Endothelial cell (in vitro differentiated cells): ENCODE measurements at regions not wholly inside any gene's neighbourhood (a gene's known extent, or its start where the extent isn't known, plus 50 kb on each side); places are given as distances from the start of the nearest gene placed in this dataset.

Source experiments
- DNase-seq: peaks from one replicate; pipeline ENCODE4 v3.0.0; 2021; ENCODE audit warnings: low spot score
- H3K27ac Mint-ChIP-seq: one replicate; pipeline ENCODE4 v1.8.0; 2021; ENCODE audit warnings: mixed read lengths, inconsistent platforms; ENCODE audit not compliant: unreplicated experiment
- H3K27me3 Mint-ChIP-seq: one replicate; pipeline ENCODE4 v1.8.0; 2021; ENCODE audit warnings: mild to moderate bottlenecking, moderate library complexity, mixed read lengths, inconsistent platforms; ENCODE audit not compliant: unreplicated experiment
- H3K36me3 Mint-ChIP-seq: one replicate; pipeline ENCODE4 v1.8.0; 2021; ENCODE audit warnings: mild to moderate bottlenecking, low read depth, mixed read lengths, inconsistent platforms; ENCODE audit not compliant: unreplicated experiment
- H3K4me1 Mint-ChIP-seq: one replicate; pipeline ENCODE4 v1.8.0; 2021; ENCODE audit warnings: mild to moderate bottlenecking, mixed read lengths, inconsistent platforms; ENCODE audit not compliant: unreplicated experiment
- H3K4me3 Mint-ChIP-seq: one replicate; pipeline ENCODE4 v1.8.0; 2021; ENCODE audit warnings: mild to moderate bottlenecking, mixed read lengths, inconsistent platforms; ENCODE audit not compliant: unreplicated experiment
- H3K9me3 Mint-ChIP-seq: one replicate; pipeline ENCODE4 v1.8.0; 2021; ENCODE audit warnings: mixed read lengths, inconsistent platforms; ENCODE audit not compliant: unreplicated experiment
- CTCF ChIP-seq: fragments of 200-600 bp; sonication (generic); IDR thresholded peaks from one replicate; pipeline ENCODE4 v1.5.0; 2021; ENCODE audit warnings: antibody characterized with exemption; ENCODE audit not compliant: unreplicated experiment

DNA sequence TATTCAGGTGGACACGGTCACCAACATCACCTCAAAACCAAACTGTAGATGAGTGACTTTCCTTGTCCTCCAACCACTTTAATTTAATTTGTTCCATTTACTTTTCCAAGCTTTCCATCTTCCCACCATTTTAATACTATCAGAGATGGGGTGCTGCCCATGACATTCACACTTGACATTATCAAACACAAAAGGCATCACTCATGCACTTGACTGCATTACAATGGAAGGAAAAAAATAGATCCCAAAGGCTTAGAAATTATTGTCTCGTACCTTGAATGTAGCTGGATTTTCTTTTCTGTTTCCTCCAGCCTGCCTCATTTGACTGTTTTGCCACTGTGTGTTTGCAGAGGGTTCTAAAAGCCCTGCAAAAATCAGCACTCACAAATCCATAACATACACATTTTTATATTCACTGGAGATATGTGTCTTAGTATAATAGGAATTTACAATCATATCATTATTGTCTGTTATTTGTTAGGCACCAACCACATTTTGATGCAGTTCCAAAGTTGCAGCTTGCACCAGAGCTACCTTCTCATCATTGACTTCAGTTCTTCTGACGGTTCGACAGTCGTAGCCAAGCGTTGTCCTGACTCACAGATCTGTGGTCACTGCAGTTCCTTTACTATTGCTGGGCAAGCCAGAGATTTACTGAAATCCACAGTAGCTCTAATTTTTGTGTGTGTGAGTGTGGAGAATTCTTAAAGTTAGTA lies 712.3 kb upstream of the WWC1 start:
- no peak for TF ChIP-seq CTCF

GRCh38 chr5:167579693-167580055 lies 711.8 kb upstream of the WWC1 start:
- no peaks in the 10 kb centered on the region for H3K36me3 Mint-ChIP-seq
- no peaks in the 10 kb centered on the region for H3K9me3 Mint-ChIP-seq
- TF ChIP-seq CTCF = no peak
- DNase-seq = no peak
- H3K4me3 Mint-ChIP-seq = no peak overlapping the region
- no peaks in the 10 kb centered on the region for H3K27me3 Mint-ChIP-seq
- H3K4me1 Mint-ChIP-seq = peaks cover 3% of the 10 kb centered on the region
- no peak overlapping the region for H3K27ac Mint-ChIP-seq

More for the DNA sequence above, 712.3 kb upstream of the WWC1 start:
- no peaks in the 10 kb centered on the region for H3K36me3 Mint-ChIP-seq
- DNase-seq = no peak
- H3K4me1 Mint-ChIP-seq = peaks cover 3% of the 10 kb centered on the region
- no peaks in the 10 kb centered on the region for H3K27me3 Mint-ChIP-seq
- no peak overlapping the region for H3K4me3 Mint-ChIP-seq
- no peak overlapping the region for H3K27ac Mint-ChIP-seq
- H3K9me3 Mint-ChIP-seq = no peaks in the 10 kb centered on the region

- peaks cover 3% of the 10 kb centered on the region for H3K4me1 Mint-ChIP-seq
- H3K36me3 Mint-ChIP-seq = no peaks in the 10 kb centered on the region
- no peak for DNase-seq
- no peak overlapping the region for H3K27ac Mint-ChIP-seq
- H3K9me3 Mint-ChIP-seq = no peaks in the 10 kb centered on the region
- no peak overlapping the region for H3K4me3 Mint-ChIP-seq
- H3K27me3 Mint-ChIP-seq = no peaks in the 10 kb centered on the region
- no peak for TF ChIP-seq CTCF
These were observed 710.8 kb upstream of the WWC1 start for GRCh38 chr5:167580608-167581007.

DNA sequence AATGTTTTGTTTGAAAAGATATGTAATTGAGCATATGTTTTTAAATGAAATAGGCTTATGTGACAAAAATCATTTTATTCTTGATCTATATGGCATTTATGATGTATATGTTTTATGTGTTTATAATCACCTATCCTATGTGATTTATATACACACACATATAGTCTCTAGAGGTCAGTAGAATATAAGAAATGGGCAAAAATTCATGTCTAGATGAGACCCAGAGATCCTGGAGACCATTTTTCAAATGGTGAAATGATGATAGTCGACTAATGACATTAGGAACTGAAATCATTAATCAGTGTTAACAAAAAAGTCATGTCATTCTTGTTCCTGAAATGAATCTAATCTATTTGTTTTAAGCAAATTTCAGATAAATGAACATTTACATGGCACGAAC lies 709.2 kb upstream of the WWC1 start:
- DNase-seq = no peak
- Mint-ChIP-seq H3K27me3 (no peaks in the 10 kb centered on the region), H3K4me3 (no peak overlapping the region), H3K36me3 (no peaks in the 10 kb centered on the region), H3K4me1 (no peaks in the 10 kb centered on the region), H3K27ac (no peak overlapping the region), H3K9me3 (no peaks in the 10 kb centered on the region)
- no peak for TF ChIP-seq CTCF

DNA sequence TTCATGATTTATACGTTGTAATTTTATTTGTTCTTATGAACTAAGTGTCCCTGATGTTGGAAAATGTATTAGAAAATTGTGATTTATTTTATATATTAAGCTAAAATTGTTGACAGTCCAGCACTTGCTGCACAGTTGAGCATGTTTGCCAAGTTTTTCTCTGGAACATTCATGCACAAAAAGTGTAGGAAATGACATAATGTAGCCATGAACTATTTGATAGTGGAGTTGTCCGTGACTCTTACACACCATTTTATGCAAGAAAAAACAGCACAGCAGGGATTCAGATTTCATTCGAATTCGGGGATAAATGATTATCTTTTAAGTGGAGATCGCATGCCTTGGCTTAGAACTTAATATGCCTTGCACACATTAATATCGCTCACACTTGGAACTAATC lies 708.6 kb upstream of the WWC1 start:
- Mint-ChIP-seq H3K27ac (no peak overlapping the region), H3K27me3 (no peaks in the 10 kb centered on the region), H3K4me1 (no peaks in the 10 kb centered on the region), H3K4me3 (no peak overlapping the region), H3K36me3 (no peaks in the 10 kb centered on the region), H3K9me3 (no peaks in the 10 kb centered on the region)
- no peak for DNase-seq
- no peak for TF ChIP-seq CTCF
